ENCODE measurements at regions not wholly inside any gene's neighbourhood (a gene's known extent, or its start where the extent isn't known, plus 50 kb on each side); places are given as distances from the start of the nearest gene placed in this dataset.

GRCh38 chr11:127670374-127671119 is 670.0 kb upstream of the KIRREL3 start:
- TF ChIP-seq, protein P1, sequence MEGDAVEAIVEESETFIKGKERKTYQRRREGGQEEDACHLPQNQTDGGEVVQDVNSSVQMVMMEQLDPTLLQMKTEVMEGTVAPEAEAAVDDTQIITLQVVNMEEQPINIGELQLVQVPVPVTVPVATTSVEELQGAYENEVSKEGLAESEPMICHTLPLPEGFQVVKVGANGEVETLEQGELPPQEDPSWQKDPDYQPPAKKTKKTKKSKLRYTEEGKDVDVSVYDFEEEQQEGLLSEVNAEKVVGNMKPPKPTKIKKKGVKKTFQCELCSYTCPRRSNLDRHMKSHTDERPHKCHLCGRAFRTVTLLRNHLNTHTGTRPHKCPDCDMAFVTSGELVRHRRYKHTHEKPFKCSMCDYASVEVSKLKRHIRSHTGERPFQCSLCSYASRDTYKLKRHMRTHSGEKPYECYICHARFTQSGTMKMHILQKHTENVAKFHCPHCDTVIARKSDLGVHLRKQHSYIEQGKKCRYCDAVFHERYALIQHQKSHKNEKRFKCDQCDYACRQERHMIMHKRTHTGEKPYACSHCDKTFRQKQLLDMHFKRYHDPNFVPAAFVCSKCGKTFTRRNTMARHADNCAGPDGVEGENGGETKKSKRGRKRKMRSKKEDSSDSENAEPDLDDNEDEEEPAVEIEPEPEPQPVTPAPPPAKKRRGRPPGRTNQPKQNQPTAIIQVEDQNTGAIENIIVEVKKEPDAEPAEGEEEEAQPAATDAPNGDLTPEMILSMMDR (IDR thresholded peaks at IDR 0.05; ENCODE audit: insufficient read depth, low read length, severe bottlenecking), result no peak
- no peaks in the 10 kb centered on the region for H3K36me3 ChIP-seq (ENCODE audit: control insufficient read depth, insufficient read depth, low read length)
- H3K27me3 ChIP-seq (ENCODE audit: control insufficient read depth, insufficient read depth, low read length), result no peaks in the 10 kb centered on the region
- FAIRE-seq (no peak), DNase-seq (ENCODE audit: low read depth) (no peak)
- H3K4me3 ChIP-seq (ENCODE audit: low read depth, low read length), result no peak overlapping the region

DNA sequence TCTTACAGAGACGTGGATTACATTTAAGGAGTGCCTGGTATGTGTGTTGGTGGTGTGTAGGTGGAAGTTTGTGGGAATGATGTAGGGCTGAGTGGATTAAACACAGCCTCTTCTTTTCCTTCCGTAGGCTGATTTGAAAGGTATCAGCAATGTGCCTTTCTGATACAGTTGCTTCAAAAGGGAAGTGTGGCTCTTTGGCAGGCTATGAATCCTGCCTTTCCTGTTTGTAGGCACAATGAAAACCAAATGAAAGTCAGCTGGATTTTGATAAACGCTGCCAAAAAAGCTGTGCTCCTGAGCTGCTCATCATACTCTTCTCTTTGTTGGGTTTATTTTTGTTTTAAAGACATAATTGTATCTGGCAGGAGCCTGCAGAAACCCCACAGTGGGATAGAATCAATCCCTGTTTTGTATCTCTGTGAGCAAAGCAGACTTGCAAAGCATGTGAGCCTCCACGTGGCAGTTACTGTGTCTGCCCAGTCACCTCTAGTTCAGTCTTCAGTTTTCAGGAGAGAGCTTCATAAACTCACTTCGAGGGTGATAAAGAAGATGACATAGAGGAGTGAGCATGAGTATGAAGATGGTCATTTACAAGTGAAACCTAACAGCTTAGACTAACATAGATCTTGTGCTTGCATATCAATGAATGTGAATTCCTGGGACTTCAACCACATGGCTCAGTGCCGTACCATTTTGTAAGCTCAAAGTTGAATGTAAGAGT is 655.7 kb upstream of the KIRREL3 start:
- TF ChIP-seq, protein P1 (IDR thresholded peaks at IDR 0.05; ENCODE audit: insufficient read depth, low read length, severe bottlenecking), result no peak
- Histone ChIP-seq H3K36me3 (ENCODE audit: control insufficient read depth, insufficient read depth, low read length) (no peaks in the 10 kb centered on the region), H3K4me3 (ENCODE audit: low read depth, low read length) (no peak overlapping the region), H3K27me3 (ENCODE audit: control insufficient read depth, insufficient read depth, low read length) (no peaks in the 10 kb centered on the region)
- FAIRE-seq, result peak; percentile 18
- DNase-seq (ENCODE audit: low read depth), result no peak

- FAIRE-seq (no peak), DNase-seq (ENCODE audit: low read depth) (no peak)
- Histone ChIP-seq H3K4me3 (ENCODE audit: low read depth, low read length) (no peak overlapping the region), H3K27me3 (ENCODE audit: control insufficient read depth, insufficient read depth, low read length) (no peaks in the 10 kb centered on the region), H3K36me3 (ENCODE audit: control insufficient read depth, insufficient read depth, low read length) (no peaks in the 10 kb centered on the region)
- TF ChIP-seq, protein P1 (IDR thresholded peaks at IDR 0.05; ENCODE audit: insufficient read depth, low read length, severe bottlenecking), result no peak
Observed at GRCh38 chr11:127653076-127653475, 652.5 kb upstream of the KIRREL3 start.

GRCh38 chr11:127651888-127652221 is 651.3 kb upstream of the KIRREL3 start:
- no peak for FAIRE-seq
- TF ChIP-seq, protein P1 (IDR thresholded peaks at IDR 0.05; ENCODE audit: insufficient read depth, low read length, severe bottlenecking), result no peak
- no peak for DNase-seq (ENCODE audit: low read depth)

DNA sequence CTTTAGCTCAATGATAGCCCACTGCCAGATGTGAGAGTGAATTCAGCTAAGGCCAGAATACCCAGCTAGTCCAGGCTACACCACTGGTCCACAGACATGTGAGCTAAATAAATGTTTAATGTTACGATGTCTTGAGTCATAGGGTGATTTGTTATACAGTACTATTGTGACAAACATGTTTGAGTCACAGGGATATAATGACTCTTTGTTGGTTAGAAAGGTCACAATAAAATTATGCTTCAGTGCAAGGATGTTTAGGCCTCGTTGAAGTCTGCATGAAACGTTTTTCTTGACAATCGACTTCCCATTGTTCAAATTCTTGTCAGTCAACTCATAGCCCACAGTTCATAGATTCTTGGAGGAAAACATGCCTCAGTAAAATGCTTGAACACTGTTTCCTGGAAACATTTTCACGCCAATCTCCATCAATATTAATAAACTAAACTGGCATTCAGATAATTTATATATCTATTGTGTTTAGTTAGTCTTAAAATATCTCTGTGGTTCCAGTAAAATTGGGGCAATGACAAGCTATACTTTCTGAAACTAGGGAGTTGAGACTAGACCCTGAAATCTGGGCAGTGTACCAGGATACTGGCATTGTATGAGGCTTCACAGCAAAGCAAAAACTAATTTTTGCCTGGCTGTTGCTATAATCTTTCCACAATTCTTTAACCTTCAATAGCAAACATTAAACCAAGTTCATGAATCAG is 650.8 kb upstream of the KIRREL3 start:
- TF ChIP-seq, protein P1 (IDR thresholded peaks at IDR 0.05; ENCODE audit: insufficient read depth, low read length, severe bottlenecking), result no peak
- FAIRE-seq (no peak), DNase-seq (ENCODE audit: low read depth) (peak; percentile 1)
- Histone ChIP-seq H3K4me3 (ENCODE audit: low read depth, low read length) (no peak overlapping the region), H3K36me3 (ENCODE audit: control insufficient read depth, insufficient read depth, low read length) (no peaks in the 10 kb centered on the region), H3K27me3 (ENCODE audit: control insufficient read depth, insufficient read depth, low read length) (no peaks in the 10 kb centered on the region)

More at GRCh38 chr11:127651888-127652221, 651.3 kb upstream of the KIRREL3 start:
- Histone ChIP-seq H3K27me3 (ENCODE audit: control insufficient read depth, insufficient read depth, low read length) (no peaks in the 10 kb centered on the region), H3K4me3 (ENCODE audit: low read depth, low read length) (no peak overlapping the region), H3K36me3 (ENCODE audit: control insufficient read depth, insufficient read depth, low read length) (no peaks in the 10 kb centered on the region)

All from bronchial epithelial cell (primary cell).